NCI-H748 (cell line): ENCODE measurements at regions not wholly inside any gene's neighbourhood (a gene's known extent, or its start where the extent isn't known, plus 50 kb on each side); places are given as distances from the start of the nearest gene placed in this dataset.
"Not testable (repeated sequence)": the region's sequence is repeated elsewhere in the genome, so short reads cannot be mapped to it uniquely, and the experiment has no call there.

Experiments
- DNase-seq: peaks from one replicate; lab custom pipeline; 2025; ENCODE audit not compliant: unreplicated experiment; lab: John Stamatoyannopoulos, UW

- peak; percentile 63 for DNase-seq
Measured at GRCh38 chr2:215260097-215260677, 51.7 kb upstream of the ATIC start.

- no peak for DNase-seq
Measured at GRCh38 chr2:215249501-215249900, 62.4 kb upstream of the ATIC start.

GRCh38 chr2:215245919-215246318 lies 65.9 kb upstream of the ATIC start:
- DNase-seq, result not testable (repeated sequence)

GRCh38 chr2:215241791-215242305 lies 70.0 kb upstream of the ATIC start:
- DNase-seq, result no peak

- no peak for DNase-seq
Measured at GRCh38 chr2:215238485-215239098, 73.3 kb upstream of the ATIC start.

GRCh38 chr2:215236131-215236530 lies 75.7 kb upstream of the ATIC start:
- no peak for DNase-seq

- not testable (repeated sequence) for DNase-seq
Measured at GRCh38 chr2:215220221-215220620, 81.8 kb upstream of the ABCA12 start.

GRCh38 chr2:215218587-215219577 lies 80.5 kb upstream of the ABCA12 start:
- peak; percentile 25 for DNase-seq

GRCh38 chr2:215216806-215217205 lies 78.4 kb upstream of the ABCA12 start:
- no peak for DNase-seq

GRCh38 chr2:215215637-215216036 lies 77.2 kb upstream of the ABCA12 start:
- peak; percentile 5 for DNase-seq

- DNase-seq, result no peak
Measured at GRCh38 chr2:215210082-215210481, 71.7 kb upstream of the ABCA12 start.

GRCh38 chr2:215207791-215208367 lies 69.5 kb upstream of the ABCA12 start:
- no peak for DNase-seq

GRCh38 chr2:215207041-215207440 lies 68.6 kb upstream of the ABCA12 start:
- DNase-seq, result no peak

GRCh38 chr2:215205787-215206186 lies 67.4 kb upstream of the ABCA12 start:
- no peak for DNase-seq

GRCh38 chr2:215191477-215191876 lies 53.1 kb upstream of the ABCA12 start:
- no peak for DNase-seq

GRCh38 chr2:215190588-215190987 lies 52.2 kb upstream of the ABCA12 start:
- no peak for DNase-seq

GRCh38 chr2:215189393-215189792 lies 51.0 kb upstream of the ABCA12 start:
- DNase-seq, result no peak
